Upper lobe of left lung (tissue), 6 donors: ENCODE measurements at regions not wholly inside any gene's neighbourhood (a gene's known extent, or its start where the extent isn't known, plus 50 kb on each side); places are given as distances from the start of the nearest gene placed in this dataset.
"Not testable (repeated sequence)": the region's sequence is repeated elsewhere in the genome, so short reads cannot be mapped to it uniquely, and the experiment has no call there.

Experiments
- ATAC-seq, 2 donors: fragments of 200-7000 bp; cut with Tn5 transposase; one replicate each; pipeline ENCODE4 v1.9.1; 2022; ENCODE audit warnings: mild to moderate bottlenecking in 2 of 2, moderate library complexity in 2 of 2; ENCODE audit not compliant: low FRiP score in 2 of 2
- DNase-seq, 2 donors: peaks; one replicate each; pipeline ENCODE4 v3.0.0-alpha.2; 2019 to 2020
- H3K27ac ChIP-seq, 4 donors: fragments of 200-600 bp; sonication (generic); one replicate each; pipeline ENCODE4 v1.5.1; 2016 to 2019
- H3K27me3 ChIP-seq, 4 donors: fragments of 200-600 bp; sonication (generic); one replicate each; pipeline ENCODE4 v1.5.1; 2017 to 2019
- H3K36me3 ChIP-seq, 4 donors: fragments of 200-600 bp; sonication (generic); one replicate each; pipeline ENCODE4 v1.5.1; 2016 to 2019
- H3K4me1 ChIP-seq, 4 donors: fragments of 200-600 bp; sonication (generic); one replicate each; pipeline ENCODE4 v1.5.1; 2018 to 2019
- H3K4me3 ChIP-seq, 4 donors: fragments of 200-600 bp; sonication (generic); one replicate each; pipeline ENCODE4 v1.5.1; 2017 to 2019; ENCODE audit warnings: mild to moderate bottlenecking in 2 of 4, moderate library complexity in 1 of 4
- H3K9me3 ChIP-seq, 4 donors: fragments of 200-600 bp; sonication (generic); one replicate each; pipeline ENCODE4 v1.5.1; 2018 to 2019
- EP300 ChIP-seq, 4 donors: sonication (generic); formaldehyde crosslinking; IDR thresholded peaks; one replicate each; pipeline ENCODE4 v1.5.1; 2017; ENCODE audit warnings: antibody characterized with exemption in 4 of 4, control low read depth in 2 of 4
- POLR2A ChIP-seq, 4 donors: fragments of 450-650 bp; IDR thresholded peaks; one replicate each; pipeline ENCODE4 v1.5.1; 2016 to 2017; ENCODE audit warnings: antibody characterized with exemption in 4 of 4, mild to moderate bottlenecking in 2 of 4
- POLR2AphosphoS5 ChIP-seq, 2 donors: sonication (generic); formaldehyde crosslinking; IDR thresholded peaks; one replicate each; pipeline ENCODE4 v1.5.1; 2017; ENCODE audit warnings: antibody characterized with exemption in 2 of 2
- WGBS, 2 donors: methylation state at CpG; one replicate each; pipeline ENCODE4 v1.1.5; 2017 to 2018; 5-methylcytosine and 5-hydroxymethylcytosine counted together
- TF ChIP-seq, protein P1 (sequence below), 6 experiments: fragments of 450-650 bp in 4 of 6; fragments of 200-600 bp in 2 of 6; sonication (generic) in 2 of 6; IDR thresholded peaks; one replicate each; pipeline ENCODE4 v1.5.1; 2016 to 2019; ENCODE audit warnings: antibody characterized with exemption in 6 of 6
- donor health status: DM: no; HTN: no; CAD: no; lungs with moderate emphysema.
- donor health status: DM: no; HTN: yes; CAD: no; lungs with severe emphysema.

DNA sequence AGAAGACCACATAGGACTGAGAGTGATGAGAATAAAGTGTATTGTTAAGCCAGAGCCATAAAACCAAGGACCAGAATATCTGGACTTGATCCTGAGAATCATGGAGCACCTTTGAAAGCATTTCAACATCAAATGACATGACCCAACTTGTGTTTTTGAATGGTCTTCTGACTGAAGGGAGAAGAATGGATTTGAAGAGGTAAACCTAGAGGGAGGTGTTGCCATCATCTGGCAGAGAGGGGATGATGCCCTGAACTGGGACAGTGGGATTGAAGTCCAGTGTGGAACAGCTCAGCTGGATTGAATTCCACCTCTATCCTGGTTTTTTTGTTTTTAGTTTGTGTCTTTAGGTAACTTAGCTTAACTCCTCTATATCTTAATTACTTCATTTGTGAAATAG lies 570.0 kb downstream of the TBC1D32 start:
- no peak for DNase-seq
- TF ChIP-seq EP300 (IDR thresholded peaks at IDR 0.05), result no peak
- Histone ChIP-seq H3K4me3 (no peak overlapping the region), H3K27ac (no peak overlapping the region), H3K36me3 (no peaks in the 10 kb centered on the region), H3K9me3 (no peaks in the 10 kb centered on the region), H3K4me1 (no peaks in the 10 kb centered on the region), H3K27me3 (no peaks in the 10 kb centered on the region)
- no peak for ATAC-seq

DNA sequence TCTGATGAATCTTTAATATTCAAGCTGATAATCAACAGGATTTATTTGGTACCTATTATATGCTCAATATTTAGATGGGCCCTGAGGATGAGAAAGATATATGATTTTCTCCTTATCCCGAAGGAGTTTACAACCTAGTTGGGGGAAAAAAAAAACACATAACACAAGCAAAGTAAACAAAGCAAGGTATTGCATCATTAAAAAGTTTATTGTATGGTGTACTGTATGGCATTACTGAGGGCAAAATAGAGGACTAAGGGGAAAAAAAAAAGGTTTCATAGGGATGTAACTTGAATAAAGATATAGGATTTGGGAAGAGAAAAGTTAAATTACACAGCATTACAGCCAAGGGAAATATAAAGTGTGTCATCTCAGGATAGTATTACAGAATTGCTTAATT lies 574.7 kb downstream of the TBC1D32 start:
- Histone ChIP-seq H3K27me3 (no peaks in the 10 kb centered on the region), H3K9me3 (no peaks in the 10 kb centered on the region), H3K27ac (no peak overlapping the region), H3K4me1 (no peaks in the 10 kb centered on the region), H3K36me3 (no peaks in the 10 kb centered on the region), H3K4me3 (no peak overlapping the region)
- no peak for ATAC-seq
- no peak for DNase-seq
- TF ChIP-seq POLR2A (IDR thresholded peaks at IDR 0.05) (no peak), POLR2AphosphoS5 (IDR thresholded peaks at IDR 0.05) (no peak), EP300 (IDR thresholded peaks at IDR 0.05) (no peak)
- TF ChIP-seq, protein P1, sequence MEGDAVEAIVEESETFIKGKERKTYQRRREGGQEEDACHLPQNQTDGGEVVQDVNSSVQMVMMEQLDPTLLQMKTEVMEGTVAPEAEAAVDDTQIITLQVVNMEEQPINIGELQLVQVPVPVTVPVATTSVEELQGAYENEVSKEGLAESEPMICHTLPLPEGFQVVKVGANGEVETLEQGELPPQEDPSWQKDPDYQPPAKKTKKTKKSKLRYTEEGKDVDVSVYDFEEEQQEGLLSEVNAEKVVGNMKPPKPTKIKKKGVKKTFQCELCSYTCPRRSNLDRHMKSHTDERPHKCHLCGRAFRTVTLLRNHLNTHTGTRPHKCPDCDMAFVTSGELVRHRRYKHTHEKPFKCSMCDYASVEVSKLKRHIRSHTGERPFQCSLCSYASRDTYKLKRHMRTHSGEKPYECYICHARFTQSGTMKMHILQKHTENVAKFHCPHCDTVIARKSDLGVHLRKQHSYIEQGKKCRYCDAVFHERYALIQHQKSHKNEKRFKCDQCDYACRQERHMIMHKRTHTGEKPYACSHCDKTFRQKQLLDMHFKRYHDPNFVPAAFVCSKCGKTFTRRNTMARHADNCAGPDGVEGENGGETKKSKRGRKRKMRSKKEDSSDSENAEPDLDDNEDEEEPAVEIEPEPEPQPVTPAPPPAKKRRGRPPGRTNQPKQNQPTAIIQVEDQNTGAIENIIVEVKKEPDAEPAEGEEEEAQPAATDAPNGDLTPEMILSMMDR (IDR thresholded peaks at IDR 0.05), result no peak
- WGBS, 2 donors, result 63 to 80% methylated on average over 1 of the region's 1 CpG

DNA sequence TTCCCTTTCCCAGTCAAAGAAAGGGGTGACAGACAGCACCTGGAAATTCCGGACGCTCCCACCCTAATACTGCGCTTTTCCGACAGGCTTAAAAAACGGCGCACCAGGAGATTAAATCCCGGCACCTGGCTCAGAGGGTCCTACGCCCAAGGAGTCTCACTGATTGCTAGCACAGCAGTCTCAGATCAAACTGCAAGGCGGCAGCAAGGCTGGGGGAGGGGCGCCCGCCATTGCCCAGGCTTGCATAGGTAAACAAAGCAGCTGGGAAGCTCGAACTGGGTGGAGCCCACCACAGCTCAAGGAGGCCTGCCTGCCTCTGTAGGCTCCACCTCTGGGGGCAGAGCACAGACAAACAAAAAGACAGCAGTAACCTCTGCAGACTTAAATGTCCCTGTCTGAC lies 585.7 kb downstream of the TBC1D32 start:
- H3K27ac ChIP-seq, H3K36me3 ChIP-seq, H3K4me3 ChIP-seq, ATAC-seq, H3K9me3 ChIP-seq, H3K4me1 ChIP-seq, DNase-seq, H3K27me3 ChIP-seq: not testable (repeated sequence)
- 65% methylated on average over 12 of the region's 12 CpGs; no CpG with 5 or more reads in 1 of the 2 donors for WGBS, 2 donors

DNA sequence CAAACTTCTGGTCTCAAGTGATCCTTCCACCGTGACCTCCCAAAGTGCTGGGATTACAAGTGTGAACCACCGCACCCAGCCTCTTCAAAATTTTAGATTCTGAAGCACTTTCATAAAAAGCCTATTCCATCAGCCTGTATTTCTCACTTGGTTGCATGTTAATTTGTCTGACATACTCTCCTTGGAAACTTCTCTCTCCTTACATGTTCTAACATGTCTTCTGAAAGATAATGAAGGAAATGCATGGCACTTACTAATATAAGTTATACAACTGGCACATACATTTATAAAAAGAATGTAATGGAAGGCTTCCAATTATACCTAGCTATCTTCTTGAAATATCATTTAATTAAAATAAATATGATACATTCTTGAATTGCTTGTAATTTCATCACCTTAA lies 597.5 kb downstream of the TBC1D32 start:
- Histone ChIP-seq H3K36me3 (no peaks in the 10 kb centered on the region), H3K4me1 (no peaks in the 10 kb centered on the region), H3K27ac (no peak overlapping the region), H3K27me3 (no peaks in the 10 kb centered on the region), H3K4me3 (no peak overlapping the region), H3K9me3 (no peaks in the 10 kb centered on the region)
- WGBS, 2 donors, result 89 to 91% methylated on average over 2 of the region's 2 CpGs
- TF ChIP-seq POLR2AphosphoS5 (IDR thresholded peaks at IDR 0.05) (no peak), POLR2A (IDR thresholded peaks at IDR 0.05) (no peak), EP300 (IDR thresholded peaks at IDR 0.05) (no peak)
- TF ChIP-seq, protein P1 (IDR thresholded peaks at IDR 0.05), result no peak
- no peak for DNase-seq
- ATAC-seq, result no peak

DNA sequence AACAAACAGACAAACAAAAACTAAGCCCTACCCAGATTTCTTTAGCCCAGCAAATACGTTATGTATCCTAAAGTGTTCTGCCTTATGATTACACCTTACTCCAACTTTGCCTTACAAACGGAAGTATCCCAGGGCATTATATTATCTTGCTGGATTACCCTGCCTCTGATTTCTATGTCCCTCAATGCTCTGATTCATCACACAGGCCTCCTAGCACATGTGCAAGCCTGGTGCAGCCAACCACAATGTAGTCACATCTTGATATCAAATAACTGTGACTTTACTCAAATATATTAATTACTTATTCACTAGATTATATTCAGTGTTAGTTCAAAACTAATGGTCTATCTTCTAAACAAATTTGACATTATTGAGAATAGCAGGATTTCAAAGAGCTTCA lies 598.6 kb downstream of the TBC1D32 start:
- ATAC-seq (no peak), DNase-seq (no peak)
- H3K27ac ChIP-seq, result no peak overlapping the region
- H3K4me1 ChIP-seq, result no peaks in the 10 kb centered on the region
- H3K4me3 ChIP-seq, result no peak overlapping the region
- H3K36me3 ChIP-seq, result no peaks in the 10 kb centered on the region
- peaks cover 0 to 2% (median 0%) of the 10 kb centered on the region in 4 donors for H3K9me3 ChIP-seq
- no peaks in the 10 kb centered on the region for H3K27me3 ChIP-seq
- no peak for TF ChIP-seq POLR2AphosphoS5 (IDR thresholded peaks at IDR 0.05)
- TF ChIP-seq, protein P1 (IDR thresholded peaks at IDR 0.05), result no peak
- no peak for TF ChIP-seq EP300 (IDR thresholded peaks at IDR 0.05)
- no peak for TF ChIP-seq POLR2A (IDR thresholded peaks at IDR 0.05)
- 76 to 79% methylated on average over 2 of the region's 2 CpGs for WGBS, 2 donors

DNA sequence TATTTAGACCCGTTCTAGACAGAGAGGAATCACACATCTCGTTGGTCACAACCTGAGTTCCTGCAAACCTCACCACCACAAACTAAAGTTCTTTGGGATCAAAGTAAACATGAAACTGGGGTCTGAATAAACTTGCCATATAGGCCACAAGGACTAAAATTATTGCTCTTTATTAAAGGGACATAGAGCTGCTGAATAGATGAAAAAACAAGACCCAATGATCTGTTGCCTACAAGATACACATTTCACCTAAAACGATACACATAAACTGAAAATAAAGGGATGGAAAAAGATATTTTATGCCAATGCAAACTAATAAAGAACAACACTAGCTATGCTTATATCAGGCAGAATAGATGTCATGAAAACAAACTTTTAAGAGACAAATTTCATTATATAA lies 623.0 kb downstream of the TBC1D32 start:
- Histone ChIP-seq H3K27ac (no peak overlapping the region), H3K9me3 (peaks cover 0 to 5% (median 2%) of the 10 kb centered on the region in 4 donors), H3K4me1 (no peaks in the 10 kb centered on the region), H3K27me3 (no peaks in the 10 kb centered on the region), H3K4me3 (no peak overlapping the region), H3K36me3 (no peaks in the 10 kb centered on the region)
- ATAC-seq (no peak), DNase-seq (no peak)
- WGBS, 2 donors, result 91 to 92% methylated on average over 3 of the region's 3 CpGs
- TF ChIP-seq, protein P1 (IDR thresholded peaks at IDR 0.05), result no peak
- TF ChIP-seq POLR2A (IDR thresholded peaks at IDR 0.05) (no peak), POLR2AphosphoS5 (IDR thresholded peaks at IDR 0.05) (no peak), EP300 (IDR thresholded peaks at IDR 0.05) (no peak)
